ENCODE measurements at regions not wholly inside any gene's neighbourhood (a gene's known extent, or its start where the extent isn't known, plus 50 kb on each side); places are given as distances from the start of the nearest gene placed in this dataset.
"Not testable (repeated sequence)": the region's sequence is repeated elsewhere in the genome, so short reads cannot be mapped to it uniquely, and the experiment has no call there.

- H2AFZ ChIP-seq (ENCODE audit: low read depth): no peak overlapping the region
- H3K27me3 ChIP-seq (ENCODE audit: insufficient read depth, low read depth): no peaks in the 10 kb centered on the region
- no peaks in the 10 kb centered on the region for H3K36me3 ChIP-seq (ENCODE audit: insufficient read depth)
- no peak overlapping the region for H3K27ac ChIP-seq
- H3K4me2 ChIP-seq: no peak overlapping the region
- no peaks in the 10 kb centered on the region for H4K20me1 ChIP-seq (ENCODE audit: insufficient read depth)
- TF ChIP-seq CTCF (conservative IDR thresholded peaks at IDR 0.05; ENCODE audit: low read depth, low read length): no peak
- H3K9ac ChIP-seq: no peak overlapping the region
- H3K79me2 ChIP-seq (ENCODE audit: insufficient read depth, low read depth): no peaks in the 10 kb centered on the region
- no peak overlapping the region for H3K4me3 ChIP-seq (IDR thresholded peaks at IDR 0.05; ENCODE audit: insufficient read depth, low read depth, low read length)
- H3K4me1 ChIP-seq (ENCODE audit: low read depth, poor library complexity, severe bottlenecking): no peaks in the 10 kb centered on the region
Measured at GRCh38 chr17:54191261-54191660, 368.5 kb downstream of the KIF2B start.

- Histone ChIP-seq H3K4me3 (IDR thresholded peaks at IDR 0.05; ENCODE audit: insufficient read depth, low read depth, low read length) (no peak overlapping the region), H3K36me3 (ENCODE audit: insufficient read depth) (no peaks in the 10 kb centered on the region), H3K79me2 (ENCODE audit: insufficient read depth, low read depth) (no peaks in the 10 kb centered on the region), H2AFZ (ENCODE audit: low read depth) (no peak overlapping the region), H3K4me1 (ENCODE audit: low read depth, poor library complexity, severe bottlenecking) (no peaks in the 10 kb centered on the region), H3K9ac (no peak overlapping the region), H3K27ac (no peak overlapping the region), H3K4me2 (no peak overlapping the region), H3K27me3 (ENCODE audit: insufficient read depth, low read depth) (no peaks in the 10 kb centered on the region), H4K20me1 (ENCODE audit: insufficient read depth) (no peaks in the 10 kb centered on the region)
- TF ChIP-seq CTCF (conservative IDR thresholded peaks at IDR 0.05; ENCODE audit: low read depth, low read length): no peak
Measured at GRCh38 chr17:54194268-54194667, 371.5 kb downstream of the KIF2B start.

- no peaks in the 10 kb centered on the region for H3K36me3 ChIP-seq (ENCODE audit: insufficient read depth)
- H2AFZ ChIP-seq (ENCODE audit: low read depth): no peak overlapping the region
- H3K4me1 ChIP-seq (ENCODE audit: low read depth, poor library complexity, severe bottlenecking): no peaks in the 10 kb centered on the region
- H3K27me3 ChIP-seq (ENCODE audit: insufficient read depth, low read depth): no peaks in the 10 kb centered on the region
- no peak overlapping the region for H3K9ac ChIP-seq
- H4K20me1 ChIP-seq (ENCODE audit: insufficient read depth): no peaks in the 10 kb centered on the region
- no peaks in the 10 kb centered on the region for H3K79me2 ChIP-seq (ENCODE audit: insufficient read depth, low read depth)
- H3K4me3 ChIP-seq (IDR thresholded peaks at IDR 0.05; ENCODE audit: insufficient read depth, low read depth, low read length): no peak overlapping the region
- no peak overlapping the region for H3K4me2 ChIP-seq
- no peak for TF ChIP-seq CTCF (conservative IDR thresholded peaks at IDR 0.05; ENCODE audit: low read depth, low read length)
- H3K27ac ChIP-seq: no peak overlapping the region
Measured at GRCh38 chr17:54196751-54197150, 374.0 kb downstream of the KIF2B start.

- H2AFZ ChIP-seq (ENCODE audit: low read depth); H3K36me3 ChIP-seq (ENCODE audit: insufficient read depth); H4K20me1 ChIP-seq (ENCODE audit: insufficient read depth); H3K27ac ChIP-seq; H3K9ac ChIP-seq; H3K4me1 ChIP-seq (ENCODE audit: low read depth, poor library complexity, severe bottlenecking); H3K4me3 ChIP-seq (IDR thresholded peaks at IDR 0.05; ENCODE audit: insufficient read depth, low read depth, low read length); H3K4me2 ChIP-seq; H3K79me2 ChIP-seq (ENCODE audit: insufficient read depth, low read depth); H3K27me3 ChIP-seq (ENCODE audit: insufficient read depth, low read depth): not testable (repeated sequence)
Measured at GRCh38 chr17:54201380-54201779, 378.7 kb downstream of the KIF2B start.

- Histone ChIP-seq H2AFZ (ENCODE audit: low read depth) (no peak overlapping the region), H3K9ac (no peak overlapping the region), H3K4me3 (IDR thresholded peaks at IDR 0.05; ENCODE audit: insufficient read depth, low read depth, low read length) (no peak overlapping the region), H3K79me2 (ENCODE audit: insufficient read depth, low read depth) (no peaks in the 10 kb centered on the region), H4K20me1 (ENCODE audit: insufficient read depth) (no peaks in the 10 kb centered on the region), H3K36me3 (ENCODE audit: insufficient read depth) (no peaks in the 10 kb centered on the region), H3K27me3 (ENCODE audit: insufficient read depth, low read depth) (no peaks in the 10 kb centered on the region), H3K4me1 (ENCODE audit: low read depth, poor library complexity, severe bottlenecking) (no peaks in the 10 kb centered on the region), H3K4me2 (no peak overlapping the region), H3K27ac (no peak overlapping the region)
- TF ChIP-seq CTCF (conservative IDR thresholded peaks at IDR 0.05; ENCODE audit: low read depth, low read length): no peak
Measured at GRCh38 chr17:54220829-54221228, 398.1 kb downstream of the KIF2B start.

All from KMS-11 (cell line).